HG02870 (cell line): ENCODE measurements at regions not wholly inside any gene's neighbourhood (a gene's known extent, or its start where the extent isn't known, plus 50 kb on each side); places are given as distances from the start of the nearest gene placed in this dataset.
"Not testable (repeated sequence)": the region's sequence is repeated elsewhere in the genome, so short reads cannot be mapped to it uniquely, and the experiment has no call there.

Experiments
- ATAC-seq: cut with Tn5 transposase; IDR thresholded peaks from one replicate; pipeline ENCODE4 v1.9.1; 2021; ENCODE audit warnings: mild to moderate bottlenecking, moderate library complexity; ENCODE audit not compliant: unreplicated experiment

- no peak for ATAC-seq
Measured at GRCh38 chr1:193419295-193419694, 232.9 kb upstream of the B3GALT2 start.

- no peak for ATAC-seq
Measured at GRCh38 chr1:193418745-193419058, 232.3 kb upstream of the B3GALT2 start.

- ATAC-seq = peak; percentile 62
Measured at GRCh38 chr1:193417945-193418744, 231.7 kb upstream of the B3GALT2 start.

- no peak for ATAC-seq
Measured at GRCh38 chr1:193417403-193417802, 231.0 kb upstream of the B3GALT2 start.

GRCh38 chr1:193416226-193417024 lies 230.0 kb upstream of the B3GALT2 start:
- ATAC-seq = no peak

- no peak for ATAC-seq
Measured at GRCh38 chr1:193415256-193415655, 228.8 kb upstream of the B3GALT2 start.

- no peak for ATAC-seq
Measured at GRCh38 chr1:193413376-193413775, 227.0 kb upstream of the B3GALT2 start.

- no peak for ATAC-seq
Measured at GRCh38 chr1:193412748-193413147, 226.3 kb upstream of the B3GALT2 start.

- ATAC-seq = no peak
Measured at GRCh38 chr1:193411714-193412113, 225.3 kb upstream of the B3GALT2 start.

- no peak for ATAC-seq
Measured at GRCh38 chr1:193411215-193411614, 224.8 kb upstream of the B3GALT2 start.

- no peak for ATAC-seq
Measured at GRCh38 chr1:193408782-193409293, 222.4 kb upstream of the B3GALT2 start.

- ATAC-seq = peak; percentile 64
Measured at GRCh38 chr1:193406901-193407300, 220.5 kb upstream of the B3GALT2 start.

- ATAC-seq = no peak
Measured at GRCh38 chr1:193404236-193404635, 217.8 kb upstream of the B3GALT2 start.

- ATAC-seq = no peak
Measured at GRCh38 chr1:193402977-193403376, 216.6 kb upstream of the B3GALT2 start.

- ATAC-seq = no peak
Measured at GRCh38 chr1:193402037-193402436, 215.6 kb upstream of the B3GALT2 start.

GRCh38 chr1:193394336-193394735 lies 207.9 kb upstream of the B3GALT2 start:
- ATAC-seq = no peak

- ATAC-seq = no peak
Measured at GRCh38 chr1:193392686-193393085, 206.3 kb upstream of the B3GALT2 start.

- ATAC-seq = no peak
Measured at GRCh38 chr1:193388683-193389082, 202.3 kb upstream of the B3GALT2 start.

- no peak for ATAC-seq
Measured at GRCh38 chr1:193388165-193388564, 201.8 kb upstream of the B3GALT2 start.

- ATAC-seq = no peak
Measured at GRCh38 chr1:193387406-193387805, 201.0 kb upstream of the B3GALT2 start.

GRCh38 chr1:193378451-193378850 lies 192.0 kb upstream of the B3GALT2 start:
- ATAC-seq = not testable (repeated sequence)

GRCh38 chr1:193377472-193377871 lies 191.1 kb upstream of the B3GALT2 start:
- no peak for ATAC-seq
